Medulla oblongata (tissue), 1 donor: ENCODE measurements at regions not wholly inside any gene's neighbourhood (a gene's known extent, or its start where the extent isn't known, plus 50 kb on each side); places are given as distances from the start of the nearest gene placed in this dataset.

ENCODE experiments used
- DNase-seq: peaks from one replicate; pipeline ENCODE4 v3.0.0-alpha.2; 2015; ENCODE audit errors: extremely low spot score

GRCh38 chr21:22556829-22557228 is 1558.6 kb downstream of the NCAM2 start:
- DNase-seq: no peak

DNA sequence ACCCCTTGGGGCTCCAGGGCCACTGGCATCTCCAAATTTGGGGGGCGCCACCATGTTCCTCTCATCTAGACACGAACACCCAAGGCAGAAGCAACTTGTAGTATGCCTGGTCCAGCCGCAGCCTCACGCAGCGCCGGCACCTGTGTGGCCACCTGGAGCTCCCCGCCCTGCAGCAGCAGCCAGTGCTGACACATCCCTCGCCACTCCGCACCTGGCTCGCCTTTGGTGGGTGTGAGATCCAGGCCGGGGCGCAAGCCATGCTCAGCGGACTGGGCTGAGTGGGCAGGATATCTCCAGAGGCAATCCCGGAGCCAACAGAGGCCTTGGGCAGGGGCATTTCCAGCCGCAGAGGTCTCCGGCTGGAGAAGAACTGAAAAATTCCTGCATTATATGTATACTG is 1563.7 kb downstream of the NCAM2 start:
- no peak for DNase-seq

DNA sequence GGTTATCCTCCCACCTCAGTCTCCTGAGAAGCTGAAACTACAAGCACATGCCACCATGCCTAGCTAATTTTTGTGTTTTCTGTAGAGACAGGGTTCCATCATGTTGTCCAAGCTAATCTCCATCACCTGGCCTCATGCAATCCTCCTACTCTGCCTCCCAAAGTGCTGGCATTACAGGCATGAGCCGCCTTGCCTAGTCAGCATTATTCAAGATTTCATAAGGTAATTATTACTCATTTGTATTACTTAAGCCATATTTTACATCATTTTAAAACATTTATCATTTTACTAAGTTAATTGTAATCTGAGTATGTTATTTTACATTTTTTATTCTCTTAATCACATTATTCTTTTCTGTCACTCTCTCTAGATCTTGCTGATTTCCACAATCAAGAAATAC is 1575.6 kb downstream of the NCAM2 start:
- no peak for DNase-seq

- DNase-seq: peak; percentile 6
Observed at GRCh38 chr21:22575165-22575584, 1577.0 kb downstream of the NCAM2 start.

DNA sequence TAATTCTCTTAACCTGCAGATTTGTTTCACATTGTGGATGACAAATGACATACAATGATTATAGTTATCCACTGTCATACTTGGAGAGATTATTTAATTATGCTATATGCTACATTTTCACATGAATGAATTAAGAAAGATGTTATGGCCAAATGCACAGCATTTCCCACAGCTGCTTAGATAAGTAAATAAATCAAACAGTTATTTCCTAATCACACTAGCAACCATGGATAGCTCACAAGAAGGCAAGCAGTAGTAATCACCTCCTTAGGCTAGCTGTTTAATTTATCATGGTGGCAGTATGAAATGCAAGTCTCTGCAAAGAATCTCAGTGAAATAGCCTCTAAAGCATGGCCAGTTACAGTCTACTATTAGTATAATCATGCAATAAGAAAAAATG is 1581.5 kb downstream of the NCAM2 start:
- no peak for DNase-seq

- no peak for DNase-seq
Observed at GRCh38 chr21:22582026-22582425, 1583.8 kb downstream of the NCAM2 start.

- DNase-seq: no peak
Observed at GRCh38 chr21:22584308-22584707, 1586.1 kb downstream of the NCAM2 start.

DNA sequence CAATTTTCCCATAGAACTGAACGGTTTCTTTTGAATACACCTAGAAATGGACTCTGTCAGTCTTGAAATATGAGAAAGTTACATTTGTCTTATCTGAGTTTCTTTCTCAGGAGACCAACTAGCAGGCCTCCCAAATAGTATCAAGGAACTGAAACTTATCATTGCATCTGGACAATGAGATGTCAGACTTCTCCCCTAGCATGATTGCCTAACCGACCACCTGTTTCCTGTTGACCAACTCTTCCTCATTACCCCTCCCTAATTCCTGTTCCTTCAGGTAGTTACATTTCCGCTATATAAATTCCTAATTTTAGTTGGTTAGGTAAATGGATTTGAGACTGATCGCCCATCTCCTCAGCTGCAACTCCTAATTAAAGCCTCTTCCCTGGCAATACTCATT is 1587.3 kb downstream of the NCAM2 start:
- no peak for DNase-seq

GRCh38 chr21:22597660-22598255 is 1599.5 kb downstream of the NCAM2 start:
- no peak for DNase-seq

DNA sequence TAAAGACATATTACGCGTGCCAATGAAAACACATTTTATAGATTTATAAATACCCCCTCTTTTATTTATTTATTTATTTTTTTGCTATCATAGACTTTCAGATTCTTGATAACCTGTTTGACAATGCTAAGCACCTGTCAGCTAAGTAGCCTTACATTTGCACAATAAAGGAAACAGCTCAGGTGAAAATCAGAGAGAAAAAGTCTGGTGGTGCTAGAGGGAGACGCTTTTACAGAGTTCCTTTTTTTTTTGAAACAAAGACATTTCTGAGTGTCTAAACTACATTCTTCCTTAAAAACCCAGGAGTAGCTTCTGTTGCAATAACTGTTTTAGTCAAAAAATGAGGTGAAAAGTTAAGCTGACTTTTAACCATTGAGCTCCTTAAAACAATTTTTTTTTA is 1611.6 kb downstream of the NCAM2 start:
- no peak for DNase-seq

- no peak for DNase-seq
Observed at GRCh38 chr21:22627911-22628310, 1629.7 kb downstream of the NCAM2 start.

DNA sequence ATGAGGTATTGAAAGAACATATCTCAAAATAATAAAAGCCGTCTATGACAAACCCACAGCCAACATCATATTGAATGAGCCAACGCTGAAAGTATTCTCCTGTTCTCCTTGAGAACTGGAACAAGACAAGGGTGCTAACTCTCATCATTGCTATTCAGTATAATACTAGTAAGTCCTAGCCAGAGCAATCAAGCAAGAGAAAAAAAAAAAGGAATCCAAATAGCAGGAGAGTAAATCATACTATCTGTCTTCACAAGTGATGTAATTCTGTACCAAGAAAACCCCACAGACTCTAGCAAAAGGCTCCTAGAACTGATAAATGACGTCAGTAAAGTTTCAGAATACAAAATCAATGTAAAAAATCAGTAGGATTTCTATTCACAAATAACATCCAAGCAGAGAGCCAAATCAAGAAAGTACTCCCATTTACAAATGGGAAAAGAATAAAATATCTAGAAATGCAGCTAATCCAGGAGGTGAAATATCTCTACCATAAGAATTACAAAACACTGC is 1632.8 kb downstream of the NCAM2 start:
- DNase-seq: no peak

DNA sequence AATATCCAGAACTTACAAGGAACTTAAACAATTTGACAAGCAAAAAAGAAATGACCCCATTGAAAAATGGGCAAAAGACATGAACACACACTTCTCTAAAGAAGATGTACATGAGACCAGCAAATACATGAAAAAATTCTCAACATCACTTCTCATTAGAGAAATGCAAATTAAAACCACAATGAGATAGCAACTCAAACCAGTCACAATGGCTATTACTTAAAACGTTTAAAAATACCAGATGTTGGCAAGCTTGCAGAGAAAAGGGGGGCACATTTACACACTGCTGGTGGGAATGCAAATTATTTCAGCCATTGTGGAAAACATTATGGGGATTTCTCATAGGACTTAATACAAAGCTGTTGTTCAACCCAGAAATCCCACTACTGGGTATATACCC is 1634.0 kb downstream of the NCAM2 start:
- no peak for DNase-seq

- DNase-seq: no peak
Observed at GRCh38 chr21:22649246-22649645, 1651.0 kb downstream of the NCAM2 start.

DNA sequence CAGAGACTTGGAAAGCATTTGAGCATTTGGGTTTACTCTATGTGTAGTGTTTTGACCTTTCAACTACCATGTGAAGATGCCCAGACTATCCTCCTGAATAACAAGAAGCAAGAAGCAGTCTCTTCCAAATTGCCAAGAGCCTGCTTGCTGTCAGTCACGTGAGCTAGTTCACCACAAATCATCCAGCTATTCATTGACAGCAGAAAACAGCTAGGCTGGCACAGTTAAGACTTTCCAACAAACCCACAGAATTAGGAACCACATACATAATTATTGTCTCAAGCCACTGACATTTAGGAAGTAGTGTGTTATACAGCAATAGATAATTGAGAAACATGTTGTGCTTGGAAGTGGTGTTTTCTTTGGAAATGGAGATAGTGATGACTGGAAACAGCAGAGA is 1652.0 kb downstream of the NCAM2 start:
- DNase-seq: no peak

- no peak for DNase-seq
Observed at GRCh38 chr21:22657781-22658180, 1659.6 kb downstream of the NCAM2 start.

DNA sequence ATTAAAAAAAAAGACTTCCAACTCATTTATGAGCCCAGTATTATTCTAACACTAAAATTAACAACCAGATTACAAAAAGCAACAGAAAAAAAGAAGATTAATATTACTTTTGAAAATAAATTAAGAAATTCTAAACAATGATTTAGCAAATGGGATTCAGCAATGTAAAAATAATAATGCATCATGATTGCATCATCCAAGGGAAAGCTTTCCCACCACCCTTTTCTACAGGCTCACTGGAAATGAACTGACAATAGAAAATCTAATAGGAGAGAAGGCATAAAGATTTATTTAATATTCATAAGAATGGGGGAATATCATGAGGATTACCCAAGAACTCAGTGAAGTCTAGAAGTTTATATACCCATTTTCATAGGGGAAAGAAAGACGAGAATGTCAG is 1671.9 kb downstream of the NCAM2 start:
- no peak for DNase-seq

- no peak for DNase-seq
Observed at GRCh38 chr21:22679207-22679606, 1681.0 kb downstream of the NCAM2 start.

DNA sequence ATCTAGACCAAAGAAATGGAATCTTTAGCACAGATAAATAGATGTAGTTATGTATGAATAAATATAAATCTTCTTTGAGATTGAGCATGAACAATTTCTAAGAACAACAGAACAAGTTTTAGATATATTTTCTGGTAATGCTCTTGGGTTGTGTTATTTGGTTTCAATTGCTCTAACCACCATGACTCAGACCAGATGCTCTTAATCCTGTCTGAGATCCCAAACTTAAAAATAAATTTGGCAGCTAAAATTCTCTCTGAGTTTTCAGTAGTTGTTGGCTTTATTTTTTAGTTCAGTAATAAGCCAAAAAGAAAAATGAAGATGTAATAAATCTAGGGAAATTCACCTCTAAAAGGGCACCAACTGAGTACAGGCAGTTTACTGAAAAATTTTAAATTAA is 1693.4 kb downstream of the NCAM2 start:
- no peak for DNase-seq

DNA sequence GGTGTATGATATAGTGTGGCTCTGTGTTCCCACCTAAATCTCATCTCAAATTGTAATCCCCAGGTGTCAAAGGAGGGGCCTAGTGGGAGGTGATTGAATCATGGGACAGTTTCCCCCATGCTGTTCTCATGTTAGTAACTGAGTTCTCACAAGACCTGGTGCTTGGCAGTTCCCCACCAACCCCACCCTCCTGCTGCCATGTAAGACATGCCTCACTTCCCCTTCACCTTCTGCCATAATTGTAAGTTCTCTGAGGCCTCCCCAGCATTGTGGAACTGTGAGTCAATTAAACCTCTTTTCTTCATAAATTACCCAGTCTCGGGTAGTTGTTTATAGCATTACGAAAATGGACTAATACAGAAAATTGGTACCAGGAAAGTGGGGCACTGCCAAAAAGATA is 1705.3 kb downstream of the NCAM2 start:
- no peak for DNase-seq

- DNase-seq: no peak
Observed at GRCh38 chr21:22710721-22711120, 1712.5 kb downstream of the NCAM2 start.

DNA sequence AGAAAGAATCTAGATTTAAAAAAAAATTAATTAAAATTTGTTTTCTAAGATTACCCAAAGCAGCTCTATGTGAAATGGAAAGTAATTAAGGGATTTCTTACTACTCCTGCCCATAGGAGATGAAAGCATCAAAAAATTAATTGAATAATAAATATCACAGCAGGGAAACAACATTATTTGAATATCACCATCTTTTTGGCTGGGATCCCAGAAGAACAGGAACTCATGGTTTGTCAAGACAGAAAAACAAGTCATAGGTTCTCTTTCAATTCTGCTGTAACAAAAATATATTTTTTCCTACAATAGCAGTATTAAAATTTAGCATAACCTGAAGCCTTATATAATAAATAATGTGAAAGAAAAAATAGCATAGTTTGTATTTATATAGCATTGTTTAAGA is 1713.4 kb downstream of the NCAM2 start:
- DNase-seq: no peak

- DNase-seq: no peak
Observed at GRCh38 chr21:22725436-22725835, 1727.2 kb downstream of the NCAM2 start.

GRCh38 chr21:22728091-22728490 is 1729.9 kb downstream of the NCAM2 start:
- no peak for DNase-seq
